ENCODE measurements at regions not wholly inside any gene's neighbourhood (a gene's known extent, or its start where the extent isn't known, plus 50 kb on each side); places are given as distances from the start of the nearest gene placed in this dataset.

GRCh38 chr4:8922481-8922880, 50.8 kb upstream of the HMX1 start:
- TF ChIP-seq YY1 (IDR thresholded peaks at IDR 0.05; ENCODE audit: insufficient read depth, insufficient read length) (no peak), ZNF274 (IDR thresholded peaks at IDR 0.05; ENCODE audit: low read depth, low read length) (no peak), SUZ12 (IDR thresholded peaks at IDR 0.05; ENCODE audit: extremely low read depth, insufficient read depth, insufficient read length) (no peak)
- Histone ChIP-seq H3K9me3 (ENCODE audit: insufficient read depth, low read length) (peaks cover 15% of the 10 kb centered on the region; the same call in 1 of the 2 replicates), H3K4me3 (ENCODE audit: insufficient read length, low read depth) (no peak overlapping the region), H3K36me3 (ENCODE audit: insufficient read depth, insufficient read length, low read length) (no peaks in the 10 kb centered on the region), H3K27me3 (ENCODE audit: insufficient read depth, insufficient read length) (peaks cover 26% of the 10 kb centered on the region), H3K4me1 (ENCODE audit: insufficient read depth, insufficient read length) (no peaks in the 10 kb centered on the region), H3K9ac (ENCODE audit: insufficient read length, low read depth) (no peak overlapping the region)
- no peak for DNase-seq (ENCODE audit: low read depth, low spot score)

- DNase-seq (ENCODE audit: low read depth, low spot score), result no peak
- TF ChIP-seq SUZ12 (IDR thresholded peaks at IDR 0.05; ENCODE audit: extremely low read depth, insufficient read depth, insufficient read length) (no peak), YY1 (IDR thresholded peaks at IDR 0.05; ENCODE audit: insufficient read depth, insufficient read length) (no peak), ZNF274 (IDR thresholded peaks at IDR 0.05; ENCODE audit: low read depth, low read length) (no peak)
- Histone ChIP-seq H3K27me3 (ENCODE audit: insufficient read depth, insufficient read length) (peaks cover 30% of the 10 kb centered on the region), H3K4me3 (ENCODE audit: insufficient read length, low read depth) (no peak overlapping the region), H3K9me3 (ENCODE audit: insufficient read depth, low read length) (peaks cover 15% of the 10 kb centered on the region; the same call in 1 of the 2 replicates), H3K4me1 (ENCODE audit: insufficient read depth, insufficient read length) (no peaks in the 10 kb centered on the region), H3K36me3 (ENCODE audit: insufficient read depth, insufficient read length, low read length) (no peaks in the 10 kb centered on the region), H3K9ac (ENCODE audit: insufficient read length, low read depth) (no peak overlapping the region)
These were observed 49.8 kb upstream of the HMX1 start for GRCh38 chr4:8921465-8921864.
